ENCODE measurements at regions not wholly inside any gene's neighbourhood (a gene's known extent, or its start where the extent isn't known, plus 50 kb on each side); places are given as distances from the start of the nearest gene placed in this dataset.
A peak's percentile ranks its signal among the peaks of the same experiment; 100 is the strongest.

DNA sequence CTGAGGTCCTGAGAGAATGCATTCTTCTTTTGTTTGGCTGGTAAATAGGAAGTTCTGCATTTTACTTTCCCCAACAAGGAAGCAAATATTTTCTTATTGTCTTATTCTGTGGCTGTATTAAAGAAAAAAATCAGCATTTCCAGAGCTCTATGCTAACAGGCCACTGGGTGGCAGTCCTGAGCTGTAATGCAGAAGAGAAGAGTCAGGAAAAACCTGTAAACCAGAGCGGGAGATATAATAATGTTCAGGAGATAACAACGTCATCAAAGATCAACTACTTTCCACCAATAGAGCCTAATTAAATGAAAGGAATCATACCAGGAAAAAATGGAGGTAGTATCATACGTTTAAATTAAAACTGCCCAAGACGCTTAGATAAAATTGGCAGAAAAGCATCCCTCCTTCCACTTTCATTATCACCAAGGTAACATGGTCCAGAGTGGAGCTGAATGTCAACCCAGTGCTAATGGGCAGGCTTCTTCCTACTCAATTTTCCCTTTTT lies 55.6 kb upstream of the CARMIL1 start:
- in situ Hi-C loops (cut with MboI), result loop anchor here (10.0 kb wide), 1 partner anchor 491 kb away; no protein-coding TSS in a partner anchor
- 2% methylated on average over 4 of the region's 4 CpGs for WGBS (ENCODE audit: insufficient coverage, insufficient replicate concordance, low lambda C conversion rate, missing lambda C conversion rate)
- Histone ChIP-seq H3K27me3 (replicated peaks in 1 of 2; ENCODE audit: control insufficient read depth in 2 of 2, insufficient read depth in 2 of 2, low read length in 1 of 2) (no peaks in the 10 kb centered on the region; a peak in 1 of 4 replicates), H4K20me1 (ENCODE audit: control insufficient read depth, insufficient read depth) (no peaks in the 10 kb centered on the region), H3K36me3 (ENCODE audit: control insufficient read depth in 2 of 2, insufficient read depth in 2 of 2, low read length in 1 of 2) (no peaks in the 10 kb centered on the region), H3K4me1 (ENCODE audit: control insufficient read depth, insufficient read depth, low read length) (no peaks in the 10 kb centered on the region), H3K4me2 (ENCODE audit: control insufficient read depth, insufficient read depth) (peak overlapping the region; percentile 57), H3K4me3 (no peak overlapping the region; the same call in 1 of the 2 replicates), H3K9ac (ENCODE audit: control insufficient read depth, insufficient read depth, low read length) (no peak overlapping the region), H3K27ac (ENCODE audit: control insufficient read depth, insufficient read depth) (no peak overlapping the region), H3K9me3 (replicated peaks; ENCODE audit: control insufficient read depth, insufficient read depth, low read length) (no peaks in the 10 kb centered on the region), H2AFZ (ENCODE audit: control insufficient read depth, low read depth, low read length) (peak overlapping the region; percentile 48; the same call in 1 of the 2 replicates), H3K79me2 (ENCODE audit: control insufficient read depth, insufficient read depth, low read length) (no peaks in the 10 kb centered on the region)
- POLR2A ChIA-PET, result no interaction called here
- SMC1A ChIA-PET (ENCODE audit: uncharacterized antibody, unreplicated experiment), result interaction anchor here (0.5 to 2.6 kb wide), 26 partner anchors 9 to 780 kb away, joined by 3 to 32 read pairs (median 4); no protein-coding TSS in a partner anchor
- FAIRE-seq, result peak; percentile 94
- TF ChIP-seq, protein P1, sequence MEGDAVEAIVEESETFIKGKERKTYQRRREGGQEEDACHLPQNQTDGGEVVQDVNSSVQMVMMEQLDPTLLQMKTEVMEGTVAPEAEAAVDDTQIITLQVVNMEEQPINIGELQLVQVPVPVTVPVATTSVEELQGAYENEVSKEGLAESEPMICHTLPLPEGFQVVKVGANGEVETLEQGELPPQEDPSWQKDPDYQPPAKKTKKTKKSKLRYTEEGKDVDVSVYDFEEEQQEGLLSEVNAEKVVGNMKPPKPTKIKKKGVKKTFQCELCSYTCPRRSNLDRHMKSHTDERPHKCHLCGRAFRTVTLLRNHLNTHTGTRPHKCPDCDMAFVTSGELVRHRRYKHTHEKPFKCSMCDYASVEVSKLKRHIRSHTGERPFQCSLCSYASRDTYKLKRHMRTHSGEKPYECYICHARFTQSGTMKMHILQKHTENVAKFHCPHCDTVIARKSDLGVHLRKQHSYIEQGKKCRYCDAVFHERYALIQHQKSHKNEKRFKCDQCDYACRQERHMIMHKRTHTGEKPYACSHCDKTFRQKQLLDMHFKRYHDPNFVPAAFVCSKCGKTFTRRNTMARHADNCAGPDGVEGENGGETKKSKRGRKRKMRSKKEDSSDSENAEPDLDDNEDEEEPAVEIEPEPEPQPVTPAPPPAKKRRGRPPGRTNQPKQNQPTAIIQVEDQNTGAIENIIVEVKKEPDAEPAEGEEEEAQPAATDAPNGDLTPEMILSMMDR (IDR thresholded peaks at IDR 0.05 in 2 of 3, conservative IDR thresholded peaks at IDR 0.05 in 1 of 3; ENCODE audit: control insufficient read depth in 2 of 3, extremely low read depth in 1 of 3, insufficient read depth in 1 of 3, low read depth in 3 of 3, low read length in 3 of 3), result peak; percentile 82 to 90 (median 84)
- TF ChIP-seq RCOR1 (conservative IDR thresholded peaks at IDR 0.05; ENCODE audit: low read depth, low read length), result no peak
- TF ChIP-seq KAT2A (conservative IDR thresholded peaks at IDR 0.05; ENCODE audit: control insufficient read depth, low read depth, low read length), result no peak
- TF ChIP-seq EP300 (IDR thresholded peaks at IDR 0.05; ENCODE audit: borderline replicate concordance in 1 of 2, control insufficient read depth in 1 of 2, low read depth in 2 of 2, low read length in 2 of 2), result 0 out of 4 replicates have a peak, but pooled peaks of 1 of the 2 experiments have one; percentile 11
- TF ChIP-seq SMC3 (IDR thresholded peaks at IDR 0.05; ENCODE audit: borderline replicate concordance, low read length), result peak; percentile 87; the same call in 1 of the 2 replicates
- no peak for TF ChIP-seq RBBP5 (conservative IDR thresholded peaks at IDR 0.05)
- peak; percentile 45 for TF ChIP-seq ZNF384 (IDR thresholded peaks at IDR 0.05; ENCODE audit: borderline replicate concordance, low read depth, low read length)
- TF ChIP-seq RAD21 (IDR thresholded peaks at IDR 0.05; ENCODE audit: insufficient read depth, low read depth, low read length), result peak; percentile 91
- 0 out of 4 replicates have a peak, but pooled peaks of 1 of the 2 experiments have one; percentile 1 for TF ChIP-seq BHLHE40 (IDR thresholded peaks at IDR 0.05; ENCODE audit: borderline replicate concordance in 1 of 2, low read depth in 2 of 2, low read length in 1 of 2)
- RAD21 ChIA-PET (ENCODE audit: unreplicated experiment), result interaction anchor here (0.8 to 2.0 kb wide), 15 partner anchors 26 to 780 kb away, joined by 3 to 28 read pairs (median 3); partner anchors contain the start of gene CARMIL1
- peak; percentile 19 for DNase-seq (ENCODE audit: low read depth, low spot score)
- no TSS peak for BruUV-seq (replicated peaks)
- intact Hi-C loops (cut with micrococcal nuclease; ENCODE audit: unreplicated experiment), result loop anchor here (1.0 to 10.0 kb wide), 6 partner anchors 269 to 771 kb away; no protein-coding TSS in a partner anchor
- CTCF ChIA-PET, result interaction anchor here (0.7 to 4.5 kb wide), 52 partner anchors 9 to 718 kb away, joined by 3 to 58 read pairs (median 4); no protein-coding TSS in a partner anchor
- peak; percentile 81 for ATAC-seq

Data from GM12878 (cell line).